Lung (tissue), 11 donors: ENCODE measurements at regions not wholly inside any gene's neighbourhood (a gene's known extent, or its start where the extent isn't known, plus 50 kb on each side); places are given as distances from the start of the nearest gene placed in this dataset.

Source experiments
- ATAC-seq: fragments of 200-7000 bp; cut with Tn5 transposase; one replicate; pipeline ENCODE4 v1.9.1; 2020; ENCODE audit warnings: moderate number of reproducible peaks; ENCODE audit not compliant: insufficient read depth, low FRiP score
- DNase-seq, 3 donors: peaks; one replicate each; pipeline ENCODE4 v3.0.0-alpha.2; 2013 to 2017
- H3K27ac ChIP-seq, 2 donors: one replicate each; pipeline ENCODE4 v1.5.1; 2013; ENCODE audit warnings: mild to moderate bottlenecking in 2 of 2, moderate library complexity in 2 of 2, control low read depth in 1 of 2, inconsistent platforms in 1 of 2, low read depth in 1 of 2, low read length in 1 of 2
- H3K27me3 ChIP-seq, 3 donors: one replicate each; pipeline ENCODE4 v1.5.1; 2013; ENCODE audit warnings: low read length in 2 of 3; ENCODE audit not compliant: control insufficient read depth in 3 of 3, insufficient read depth in 3 of 3
- H3K36me3 ChIP-seq, 4 donors: one replicate each; pipeline ENCODE4 v1.5.1; 2013; ENCODE audit warnings: low read length in 4 of 4, mild to moderate bottlenecking in 1 of 4, moderate library complexity in 1 of 4; ENCODE audit not compliant: control insufficient read depth in 4 of 4, insufficient read depth in 4 of 4
- H3K4me1 ChIP-seq, 5 donors: one replicate each; pipeline ENCODE4 v1.5.1; 2013; ENCODE audit warnings: low read length in 5 of 5, mild to moderate bottlenecking in 2 of 5, moderate library complexity in 1 of 5; ENCODE audit not compliant: control insufficient read depth in 5 of 5, insufficient read depth in 5 of 5
- H3K4me3 ChIP-seq: one replicate; pipeline ENCODE4 v1.5.1; 2013; ENCODE audit warnings: mild to moderate bottlenecking, control low read depth, moderate library complexity
- H3K9ac ChIP-seq, 2 donors: one replicate each; pipeline ENCODE4 v1.5.1; 2013; ENCODE audit warnings: low read length in 2 of 2, control low read depth in 1 of 2; ENCODE audit not compliant: insufficient read depth in 1 of 2
- H3K9me3 ChIP-seq, 4 donors: one replicate each; pipeline ENCODE4 v1.5.1; 2013; ENCODE audit warnings: low read length in 3 of 4, mild to moderate bottlenecking in 1 of 4, moderate library complexity in 1 of 4; ENCODE audit not compliant: control insufficient read depth in 4 of 4, insufficient read depth in 3 of 4
- CTCF ChIP-seq: IDR thresholded peaks from 2 replicates; pipeline ENCODE4 v1.5.1; 2012; ENCODE audit warnings: mild to moderate bottlenecking; ENCODE audit errors: control extremely low read depth, extremely low read depth
- WGBS, 2 donors: extraction: QIAGEN DNeasy Blood & Tissue Kit; methylation state at CpG; one replicate each; pipeline ENCODE4 v1.1.7; 2013; 5-methylcytosine and 5-hydroxymethylcytosine counted together
- donor health status: control.
- donor health status: control.
- donor health status: Bipolar disorder and iron deficiency.
- donor health status: healthy.
- donor health status: DM: yes; HTN: yes; CAD: no.

- WGBS, 2 donors, result 89 to 93% methylated on average over 3 of the region's 3 CpGs
- Histone ChIP-seq H3K36me3 (no peaks in the 10 kb centered on the region), H3K27ac (no peak overlapping the region), H3K27me3 (no peaks in the 10 kb centered on the region), H3K4me3 (no peak overlapping the region), H3K9me3 (peaks cover 0 to 7% (median 0%) of the 10 kb centered on the region in 4 donors), H3K9ac (no peak overlapping the region), H3K4me1 (peaks cover 0 to 17% (median 5%) of the 10 kb centered on the region in 5 donors)
- no peak for ATAC-seq
- no peak for TF ChIP-seq CTCF
- DNase-seq, result no peak
These were observed 80.4 kb upstream of the SLC6A6 start for GRCh38 chr3:14322001-14322400.

- H3K27me3 ChIP-seq, result no peaks in the 10 kb centered on the region
- H3K36me3 ChIP-seq, result no peaks in the 10 kb centered on the region
- no peak for DNase-seq
- no peak overlapping the region for H3K4me3 ChIP-seq
- no peak for ATAC-seq
- WGBS, 2 donors, result 81 to 88% methylated on average over 12 of the region's 12 CpGs
- H3K4me1 ChIP-seq, result peaks cover 0 to 17% (median under 1%) of the 10 kb centered on the region in 5 donors
- TF ChIP-seq CTCF, result no peak
- no peak overlapping the region for H3K27ac ChIP-seq
- H3K9me3 ChIP-seq, result peaks cover 0 to 7% (median 0%) of the 10 kb centered on the region in 4 donors
- no peak overlapping the region for H3K9ac ChIP-seq
These were observed 79.6 kb upstream of the SLC6A6 start for GRCh38 chr3:14322667-14323295.

DNA sequence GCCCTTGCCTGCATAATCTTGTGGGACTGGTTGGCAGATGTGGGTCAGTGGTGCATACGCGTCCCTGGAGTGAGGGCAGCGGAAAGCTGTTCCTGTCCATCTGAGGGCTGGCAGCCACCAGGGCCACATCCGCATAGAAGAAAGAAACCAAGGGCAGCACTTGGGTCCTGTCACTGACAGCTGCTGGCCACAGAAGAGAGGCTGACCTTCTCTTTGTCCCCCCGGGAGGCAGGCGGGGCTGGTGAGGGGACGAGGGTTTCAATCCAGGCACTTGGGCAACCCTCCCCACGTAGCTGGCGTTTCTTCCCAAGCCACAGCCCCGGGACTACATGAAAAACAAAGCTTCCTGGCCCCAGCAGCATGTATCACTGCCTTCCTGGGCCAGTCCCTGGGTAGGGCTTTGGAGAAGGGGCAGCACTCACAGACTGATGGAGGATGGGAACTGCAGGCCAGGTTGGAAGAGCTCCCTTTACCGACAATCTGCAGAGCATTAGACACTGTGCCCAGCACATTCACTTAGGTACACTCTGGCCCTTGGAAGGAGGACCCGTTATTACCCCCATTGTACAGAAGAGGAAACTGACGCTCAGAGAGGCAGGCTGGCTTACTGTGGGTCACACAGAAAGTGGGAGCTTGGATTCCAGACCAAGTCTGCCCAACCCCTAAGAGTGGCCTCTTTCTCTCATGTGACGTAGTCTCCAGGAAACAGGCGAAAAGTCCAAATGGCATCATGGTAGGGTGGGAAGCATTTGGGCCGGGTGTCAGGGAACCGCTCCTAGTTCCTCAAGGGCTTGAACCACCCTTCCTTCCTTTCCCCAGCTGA lies 78.8 kb upstream of the SLC6A6 start:
- TF ChIP-seq CTCF, result no peak
- 66 to 69% methylated on average over 17 of the region's 17 CpGs for WGBS, 2 donors
- Histone ChIP-seq H3K4me1 (peaks cover 0 to 17% (median 0%) of the 10 kb centered on the region in 5 donors), H3K9me3 (peaks cover 0 to 7% (median 0%) of the 10 kb centered on the region in 4 donors), H3K27me3 (no peaks in the 10 kb centered on the region), H3K36me3 (no peaks in the 10 kb centered on the region), H3K4me3 (no peak overlapping the region), H3K9ac (no peak overlapping the region), H3K27ac (peak overlapping the region in 1 of 2 donors; percentile 13)
- DNase-seq (peak; percentile 40 to 66 (median 56)), ATAC-seq (no peak)
